ENCODE measurements at regions not wholly inside any gene's neighbourhood (a gene's known extent, or its start where the extent isn't known, plus 50 kb on each side); places are given as distances from the start of the nearest gene placed in this dataset.

- DNase-seq (ENCODE audit: low read depth) = no peak
Observed at GRCh38 chr10:57023626-57024025, 662.6 kb upstream of the ZWINT start.

GRCh38 chr10:57018452-57018851, 657.4 kb upstream of the ZWINT start:
- no peak for DNase-seq (ENCODE audit: low read depth)

GRCh38 chr10:57017356-57018037, 656.4 kb upstream of the ZWINT start:
- DNase-seq (ENCODE audit: low read depth) = no peak

- no peak for DNase-seq (ENCODE audit: low read depth)
Observed at GRCh38 chr10:57015595-57016318, 654.7 kb upstream of the ZWINT start.

GRCh38 chr10:57015187-57015586, 654.1 kb upstream of the ZWINT start:
- DNase-seq (ENCODE audit: low read depth) = no peak

- DNase-seq (ENCODE audit: low read depth) = no peak
Observed at GRCh38 chr10:57014758-57015157, 653.7 kb upstream of the ZWINT start.

- DNase-seq (ENCODE audit: low read depth) = no peak
Observed at GRCh38 chr10:57008189-57008588, 647.1 kb upstream of the ZWINT start.

- DNase-seq (ENCODE audit: low read depth) = no peak
Observed at GRCh38 chr10:56991591-56992069, 630.6 kb upstream of the ZWINT start.

GRCh38 chr10:56975513-56975912, 614.5 kb upstream of the ZWINT start:
- no peak for DNase-seq (ENCODE audit: low read depth)

- no peak for DNase-seq (ENCODE audit: low read depth)
Observed at GRCh38 chr10:56973766-56974165, 612.7 kb upstream of the ZWINT start.

- DNase-seq (ENCODE audit: low read depth) = no peak
Observed at GRCh38 chr10:56943221-56943755, 582.2 kb upstream of the ZWINT start.

- DNase-seq (ENCODE audit: low read depth) = no peak
Observed at GRCh38 chr10:56934515-56934914, 573.5 kb upstream of the ZWINT start.

- DNase-seq (ENCODE audit: low read depth) = no peak
Observed at GRCh38 chr10:56928714-56929113, 567.7 kb upstream of the ZWINT start.

- DNase-seq (ENCODE audit: low read depth) = no peak
Observed at GRCh38 chr10:56927701-56928100, 566.6 kb upstream of the ZWINT start.

GRCh38 chr10:56920601-56921261, 559.7 kb upstream of the ZWINT start:
- DNase-seq (ENCODE audit: low read depth) = no peak

- DNase-seq (ENCODE audit: low read depth) = no peak
Observed at GRCh38 chr10:56912043-56912442, 551.0 kb upstream of the ZWINT start.

- DNase-seq (ENCODE audit: low read depth) = no peak
Observed at GRCh38 chr10:56905051-56905450, 544.0 kb upstream of the ZWINT start.

GRCh38 chr10:56902554-56902953, 541.5 kb upstream of the ZWINT start:
- no peak for DNase-seq (ENCODE audit: low read depth)

GRCh38 chr10:56895306-56895705, 534.2 kb upstream of the ZWINT start:
- no peak for DNase-seq (ENCODE audit: low read depth)

GRCh38 chr10:56881218-56881617, 520.2 kb upstream of the ZWINT start:
- DNase-seq (ENCODE audit: low read depth) = no peak

- DNase-seq (ENCODE audit: low read depth) = no peak
Observed at GRCh38 chr10:56880606-56881005, 519.5 kb upstream of the ZWINT start.

- no peak for DNase-seq (ENCODE audit: low read depth)
Observed at GRCh38 chr10:56874950-56875349, 513.9 kb upstream of the ZWINT start.
